Retinal pigment epithelial cell (primary cell): ENCODE measurements at regions not wholly inside any gene's neighbourhood (a gene's known extent, or its start where the extent isn't known, plus 50 kb on each side); places are given as distances from the start of the nearest gene placed in this dataset.

ENCODE experiments used
- DNase-seq: peaks from one replicate; pipeline ENCODE4 v3.0.0-alpha.2; 2010; ENCODE audit warnings: low read depth
- H3K4me3 ChIP-seq: 2 replicates; pipeline ENCODE4 v1.5.1; 2011; ENCODE audit warnings: mild to moderate bottlenecking, low read length, control low read depth, moderate library complexity
- CTCF ChIP-seq: conservative IDR thresholded peaks from 2 replicates; pipeline ENCODE4 v1.5.1; 2011; ENCODE audit warnings: low read depth, low read length, control low read depth, inconsistent platforms

- H3K4me3 ChIP-seq = no peak overlapping the region
- DNase-seq = no peak
- TF ChIP-seq CTCF = no peak
Measured at GRCh38 chr5:29942089-29942488, 1251.4 kb upstream of the CDH6 start.

GRCh38 chr5:29939988-29940387, 1253.5 kb upstream of the CDH6 start:
- TF ChIP-seq CTCF = no peak
- DNase-seq = no peak
- H3K4me3 ChIP-seq = no peak overlapping the region

DNA sequence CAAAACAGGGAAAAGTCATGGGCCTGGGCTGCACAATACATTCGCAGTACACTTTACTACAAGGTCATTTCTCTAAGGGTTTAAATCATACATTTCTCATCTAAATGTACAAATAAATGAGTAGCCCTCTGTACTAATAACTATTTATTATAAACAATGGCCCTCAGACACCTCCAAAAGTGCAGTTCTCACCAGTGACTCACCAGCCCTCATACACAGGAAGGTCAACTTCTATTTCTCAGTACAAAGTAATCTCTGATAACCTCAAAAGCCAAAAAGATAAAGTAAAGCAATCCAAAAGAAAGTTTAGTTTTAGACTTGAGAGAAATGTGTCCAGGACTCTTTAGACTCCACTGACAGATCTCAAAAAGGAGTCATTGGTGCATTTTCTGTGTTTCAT, 1258.1 kb upstream of the CDH6 start:
- DNase-seq = no peak
- no peak for TF ChIP-seq CTCF
- no peak overlapping the region for H3K4me3 ChIP-seq

- TF ChIP-seq CTCF = no peak
- H3K4me3 ChIP-seq = no peak overlapping the region
- no peak for DNase-seq
Measured at GRCh38 chr5:29930316-29930715, 1263.2 kb upstream of the CDH6 start.

DNA sequence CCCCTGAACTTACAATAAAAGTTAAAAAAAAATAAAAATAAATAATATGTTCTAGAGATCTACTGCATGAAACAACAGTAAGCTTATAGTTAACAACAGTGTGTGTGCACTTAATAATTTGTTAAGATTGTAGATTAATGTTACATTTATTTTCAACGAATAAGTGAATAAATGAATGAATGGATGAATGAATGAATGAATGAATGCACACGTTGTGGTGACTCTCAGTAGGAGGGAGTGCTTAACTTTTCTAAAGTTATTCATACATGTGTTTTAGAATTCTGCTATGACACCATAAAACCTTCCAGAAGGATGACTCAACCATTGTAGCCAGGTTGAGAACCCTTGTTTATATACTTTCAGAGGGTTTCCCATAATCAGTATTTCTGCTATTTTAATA, 1269.4 kb upstream of the CDH6 start:
- no peak for DNase-seq
- TF ChIP-seq CTCF = no peak

GRCh38 chr5:29905626-29906353, 1287.7 kb upstream of the CDH6 start:
- no peak for DNase-seq
- TF ChIP-seq CTCF = no peak
- H3K4me3 ChIP-seq = no peak overlapping the region

More for the DNA sequence above, 1269.4 kb upstream of the CDH6 start:
- H3K4me3 ChIP-seq = no peak overlapping the region

DNA sequence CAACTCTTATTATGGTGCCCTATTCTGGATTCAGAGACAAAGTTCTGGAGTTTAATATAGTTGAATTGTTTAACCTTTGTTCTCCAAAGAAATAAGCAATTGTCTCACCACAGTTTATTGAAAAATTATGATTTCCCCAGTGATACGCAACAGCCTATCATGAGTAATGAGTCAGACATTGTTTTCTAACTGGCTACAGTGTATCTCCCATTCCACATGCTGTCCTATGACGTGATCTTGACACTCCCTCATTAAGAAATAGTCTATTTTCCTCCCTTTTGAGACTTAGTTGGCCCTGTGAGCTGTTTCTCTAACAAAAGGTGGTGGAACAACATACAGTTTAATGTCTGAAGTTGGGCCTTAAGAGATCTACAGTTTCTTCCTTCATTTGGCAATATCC, 1290.6 kb upstream of the CDH6 start:
- no peak for DNase-seq
- no peak for TF ChIP-seq CTCF
- no peak overlapping the region for H3K4me3 ChIP-seq
